GM21529 (cell line): ENCODE measurements at regions not wholly inside any gene's neighbourhood (a gene's known extent, or its start where the extent isn't known, plus 50 kb on each side); places are given as distances from the start of the nearest gene placed in this dataset.

ENCODE experiments used
- ATAC-seq: cut with Tn5 transposase; IDR thresholded peaks from one replicate; pipeline ENCODE4 v1.9.1; 2021; ENCODE audit not compliant: unreplicated experiment

DNA sequence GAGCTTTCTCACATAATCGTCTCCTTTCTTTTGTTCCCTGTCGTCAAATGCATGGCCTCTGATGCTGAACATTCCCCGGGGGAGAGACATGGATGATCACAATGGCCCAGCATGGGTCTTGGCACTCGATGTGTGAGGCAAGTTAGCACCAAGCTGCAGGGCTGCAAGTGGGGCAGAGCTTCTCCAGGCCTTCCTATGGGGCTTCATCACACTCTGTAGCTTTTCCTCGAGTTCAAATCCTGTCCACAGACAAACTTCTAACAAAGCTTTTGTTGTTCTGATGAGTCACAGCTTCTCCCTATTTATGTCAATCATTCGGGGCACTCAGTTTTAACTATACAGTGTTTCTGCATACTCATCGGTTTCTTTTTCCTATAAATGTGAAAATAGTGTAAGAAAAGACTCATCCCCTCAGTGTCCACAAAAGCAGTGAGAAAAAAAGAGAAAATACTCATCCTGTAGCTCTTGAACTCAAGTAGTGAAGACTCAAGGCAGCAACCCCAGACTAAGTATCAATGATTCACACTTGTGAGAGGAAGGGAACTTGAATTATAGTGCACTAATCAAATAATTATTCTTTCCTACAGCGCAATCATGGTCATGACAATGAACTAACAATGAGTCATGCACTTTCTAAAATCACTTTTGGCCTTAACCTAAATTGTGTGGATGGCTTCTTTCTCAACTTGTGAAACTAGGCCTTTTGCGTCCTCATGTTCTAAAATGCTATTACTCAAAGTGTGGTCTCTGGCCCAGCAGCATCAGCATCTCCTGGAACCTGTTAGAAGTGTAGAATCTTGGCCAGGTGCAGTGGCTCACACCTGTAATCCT is 68.4 kb upstream of the NOX3 start:
- ATAC-seq, result no peak

GRCh38 chr6:155521719-155522118 is 66.1 kb upstream of the NOX3 start:
- ATAC-seq, result no peak

DNA sequence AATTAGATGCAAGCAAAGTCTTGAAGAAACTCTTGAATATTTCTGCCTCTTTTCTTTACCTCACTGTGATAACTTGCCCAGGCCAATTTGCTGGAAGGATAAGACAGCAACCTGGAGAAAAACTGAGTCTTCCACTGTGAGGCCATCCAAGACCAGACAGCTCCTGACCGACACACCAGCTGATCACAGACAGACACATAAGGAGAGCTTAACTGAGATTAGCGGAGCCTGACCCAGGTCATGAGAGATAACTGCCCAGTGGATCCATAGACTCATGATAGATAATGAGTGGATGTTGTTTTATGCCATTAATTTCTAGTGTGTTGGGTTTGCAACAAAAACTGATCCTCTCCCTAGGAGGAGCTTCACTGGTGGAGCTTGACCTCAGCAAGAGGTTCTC is 64.4 kb upstream of the NOX3 start:
- no peak for ATAC-seq

DNA sequence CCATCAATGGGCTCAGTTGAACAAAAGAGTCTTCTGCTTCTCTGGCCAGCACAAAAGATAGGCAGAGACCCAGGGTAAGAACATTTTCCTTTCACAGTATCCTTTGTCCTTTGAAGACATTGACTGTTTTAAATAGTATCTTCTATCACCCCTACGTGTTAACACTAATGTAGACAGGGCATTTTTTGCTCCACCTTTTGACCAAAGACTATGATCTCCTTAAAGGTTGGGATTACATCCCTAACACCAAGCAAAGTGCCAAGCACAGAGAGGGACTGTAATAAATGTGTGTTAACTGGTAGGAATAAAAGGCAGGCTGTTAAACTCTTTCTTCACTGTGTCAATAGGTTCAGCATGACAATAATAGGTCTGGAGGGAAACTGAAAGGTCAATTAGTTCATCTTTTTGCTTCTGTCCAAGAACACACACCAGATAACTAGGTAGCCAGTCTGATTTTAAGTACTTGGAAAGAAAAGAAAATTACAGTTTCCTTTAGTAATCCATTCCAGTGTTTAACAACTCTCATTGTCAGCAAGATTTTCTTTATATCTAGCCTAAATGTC is 63.6 kb upstream of the NOX3 start:
- peak; percentile 64 for ATAC-seq

DNA sequence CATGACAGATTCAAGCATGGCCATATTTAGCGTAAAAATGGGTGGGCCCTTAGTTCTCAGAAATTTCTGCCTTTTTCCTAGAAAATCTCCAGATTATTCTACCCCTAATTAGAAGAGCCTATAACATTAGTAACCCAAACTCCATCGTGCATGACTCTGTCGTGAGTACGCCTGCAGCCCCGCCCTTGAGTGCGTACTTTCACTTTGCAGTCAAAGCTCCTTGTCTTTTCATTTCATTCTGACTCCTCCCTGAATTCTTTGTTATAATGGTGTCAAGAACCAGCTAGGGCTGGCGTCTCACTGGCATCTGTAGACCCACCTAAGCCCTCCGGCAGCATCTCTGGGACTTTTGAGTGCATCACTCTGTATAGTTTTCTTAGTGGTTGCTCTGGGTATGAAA is 61.7 kb upstream of the NOX3 start:
- no peak for ATAC-seq

- ATAC-seq, result peak; percentile 91
Measured at GRCh38 chr6:155510879-155511278, 55.2 kb upstream of the NOX3 start.

DNA sequence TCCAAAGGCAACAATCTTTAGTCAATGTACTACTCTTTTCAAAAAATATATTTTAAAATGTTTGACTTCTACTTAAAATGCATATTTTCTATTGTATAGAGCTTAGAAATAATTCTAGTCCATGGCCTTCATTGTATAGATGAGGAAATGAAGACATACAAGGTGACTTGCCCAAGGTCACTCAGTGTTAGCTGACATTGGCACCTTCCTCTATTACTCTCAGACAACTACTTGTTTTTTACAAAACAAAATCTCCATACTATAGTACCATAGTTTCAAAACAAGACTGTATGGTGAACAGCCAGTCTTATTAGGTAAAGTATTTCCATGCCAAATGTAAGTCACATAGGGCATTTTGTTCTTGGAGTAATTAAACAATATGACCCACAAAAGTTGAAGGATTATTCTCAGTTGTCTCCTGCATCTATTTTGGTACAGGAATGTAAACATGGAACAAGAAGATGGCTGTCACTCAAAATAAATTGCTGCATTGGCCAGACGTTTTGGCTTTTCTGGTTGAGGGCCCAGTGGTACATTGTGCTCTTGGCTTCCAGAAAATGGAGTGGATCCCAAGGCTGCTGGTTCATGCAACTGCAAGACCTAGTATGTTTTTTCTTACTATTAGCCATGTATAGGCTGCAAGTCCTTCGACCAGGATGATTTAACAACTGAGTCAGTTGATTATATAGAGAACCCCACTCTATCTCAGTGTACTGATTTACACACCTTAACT is 54.3 kb upstream of the NOX3 start:
- ATAC-seq, result no peak

DNA sequence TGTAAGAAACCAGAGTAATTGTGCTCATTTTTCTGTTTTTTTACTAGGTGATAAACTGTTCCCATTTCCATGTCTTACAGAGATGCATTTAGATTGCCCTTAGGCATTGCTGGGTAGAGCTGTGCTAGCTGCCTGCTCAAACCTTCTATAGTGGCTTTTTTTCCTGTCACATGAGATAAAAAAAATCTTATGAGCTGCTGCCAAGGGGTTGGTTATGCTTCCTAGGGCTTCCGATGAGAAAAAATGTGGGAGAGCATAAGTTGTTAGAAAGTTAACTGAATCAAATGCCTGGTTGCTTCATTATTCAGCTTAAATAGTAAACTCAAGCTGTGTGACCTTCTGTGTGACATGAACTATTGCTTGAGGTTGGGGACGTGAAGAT is 50.0 kb upstream of the NOX3 start:
- no peak for ATAC-seq
